K562 (cell line): ENCODE measurements at regions not wholly inside any gene's neighbourhood (a gene's known extent, or its start where the extent isn't known, plus 50 kb on each side); places are given as distances from the start of the nearest gene placed in this dataset.

Source experiments
- CBX1 ChIP-seq: sonication (generic); IDR thresholded peaks from 2 replicates; pipeline ENCODE4 v1.6.1; 2016; ENCODE audit warnings: antibody characterized with exemption, low read depth, mild to moderate bottlenecking
- CREB3 ChIP-seq: fragments of 450-650 bp; conservative IDR thresholded peaks from 2 replicates; pipeline ENCODE4 v1.6.1; 2016; ENCODE audit warnings: missing genetic modification characterization, low read depth, mild to moderate bottlenecking, missing compliant biosample characterization, moderate library complexity
- GABPB1 ChIP-seq: sonication (generic); formaldehyde crosslinking; IDR thresholded peaks from 2 replicates; pipeline ENCODE4 v1.8.0; 2022; ENCODE audit warnings: mild to moderate bottlenecking, missing genetic modification reagents
- MXD1 ChIP-seq: fragments of 250-450 bp; sonication (Bioruptor Pico); IDR thresholded peaks from 2 replicates; pipeline ENCODE4 v1.8.0; 2021; ENCODE audit warnings: borderline replicate concordance, mild to moderate bottlenecking, moderate library complexity; ENCODE audit not compliant: poor library complexity, severe bottlenecking
- NCOR1 ChIP-seq: fragments of 450-650 bp; IDR thresholded peaks from 2 replicates; pipeline ENCODE4 v1.6.1; 2016; ENCODE audit warnings: mild to moderate bottlenecking, moderate library complexity
- RBM14 ChIP-seq: fragments of 200-400 bp; formaldehyde crosslinking; IDR thresholded peaks from 2 replicates; pipeline ENCODE4 v1.6.1; 2018; ENCODE audit warnings: low read depth, mild to moderate bottlenecking, low read length, moderate library complexity, borderline replicate concordance; ENCODE audit not compliant: insufficient read depth
- SMARCA4 ChIP-seq: fragments of 450-650 bp; IDR thresholded peaks from 2 replicates; pipeline ENCODE4 v1.6.1; 2016
- SREBF1 ChIP-seq: fragments of 150-350 bp; IDR thresholded peaks from 2 replicates; pipeline ENCODE4 v1.6.1; 2014; ENCODE audit warnings: antibody characterized with exemption, low read depth, low read length, borderline replicate concordance
- SRSF9 ChIP-seq: fragments of 200-400 bp; formaldehyde crosslinking; IDR thresholded peaks from 2 replicates; pipeline ENCODE4 v1.6.1; 2017; ENCODE audit warnings: low read depth, low read length, borderline replicate concordance
- THRA ChIP-seq: fragments of 450-650 bp; IDR thresholded peaks from 2 replicates; pipeline ENCODE4 v1.6.1; 2017; ENCODE audit warnings: mild to moderate bottlenecking, moderate library complexity
- XRCC3 ChIP-seq: fragments of 450-650 bp; IDR thresholded peaks from 2 replicates; pipeline ENCODE4 v1.6.1; 2017; ENCODE audit warnings: mild to moderate bottlenecking, moderate library complexity
- ZBTB17 ChIP-seq: fragments of 450-650 bp; formaldehyde crosslinking; IDR thresholded peaks from 2 replicates; pipeline ENCODE4 v1.4.0; 2020; ENCODE audit warnings: mild to moderate bottlenecking
- ZMIZ1 ChIP-seq, 2 experiments: fragments of 150-350 bp in 1 of 2; IDR thresholded peaks; 2 replicates each; pipeline ENCODE4 v1.6.1; 2012 to 2016; ENCODE audit warnings: low read depth in 2 of 2, low read length in 2 of 2, mild to moderate bottlenecking in 1 of 2, moderate library complexity in 1 of 2
- ZNF140 ChIP-seq: fragments of 250-450 bp; sonication (Bioruptor Pico); IDR thresholded peaks from 2 replicates; pipeline ENCODE4 v1.8.0; 2021; ENCODE audit warnings: moderate library complexity, mild to moderate bottlenecking, inconsistent platforms
- ZNF175 ChIP-seq: fragments of 200-800 bp; sonication (Bioruptor generic); IDR thresholded peaks from 2 replicates; pipeline ENCODE4 v1.6.1; 2016; ENCODE audit warnings: low read depth, mild to moderate bottlenecking, missing genetic modification characterization, missing compliant biosample characterization
- ZNF592 ChIP-seq: fragments of 450-650 bp; IDR thresholded peaks from 2 replicates; pipeline ENCODE4 v1.6.1; 2017; ENCODE audit warnings: antibody characterized with exemption, mild to moderate bottlenecking
- ZNF717 ChIP-seq: fragments of 250-450 bp; sonication (Bioruptor Pico); IDR thresholded peaks from 2 replicates; pipeline ENCODE4 v1.5.0; 2021

- TF ChIP-seq ZMIZ1 (IDR thresholded peaks at IDR 0.05; ENCODE audit: low read depth in 2 of 2, low read length in 2 of 2) (no peak), ZNF717 (CRISPR knock-in tag) (no peak), ZNF140 (CRISPR knock-in tag) (no peak), SMARCA4 (no peak; the same call in 1 of the 2 replicates), NCOR1 (peak; percentile 39; the same call in 1 of the 2 replicates), XRCC3 (no peak), CREB3 (tag) (no peak), SREBF1 (no peak), THRA (no peak), SRSF9 (no peak), ZNF592 (peak; percentile 66), ZBTB17 (CRISPR knock-in tag) (peak; percentile 55; the same call in 1 of the 2 replicates), MXD1 (CRISPR knock-in tag) (no peak), CBX1 (no peak), RBM14 (no peak), GABPB1 (CRISPR knock-in tag) (no peak), ZNF175 (CRISPR knock-in tag) (no peak)
Observed at GRCh38 chr1:55275151-55275748, 60.1 kb upstream of the USP24 start (continued).
